ENCODE measurements at regions not wholly inside any gene's neighbourhood (a gene's known extent, or its start where the extent isn't known, plus 50 kb on each side); places are given as distances from the start of the nearest gene placed in this dataset.

GRCh38 chr2:217461674-217462073, 541.1 kb downstream of the TNS1 start:
- Mint-ChIP-seq H3K9me3 (no peaks in the 10 kb centered on the region), H3K27ac (no peak overlapping the region), H3K36me3 (ENCODE audit: low read depth) (no peaks in the 10 kb centered on the region), H3K27me3 (no peaks in the 10 kb centered on the region), H3K4me1 (peaks cover 5% of the 10 kb centered on the region), H3K4me3 (no peak overlapping the region)
- ChIA-PET CTCF (no interaction called here), POLR2A (no interaction called here)
- DNase-seq (no peak), ATAC-seq (ENCODE audit: low read depth) (no peak)
- TF ChIP-seq CTCF (IDR thresholded peaks at IDR 0.05), result no peak
- intact Hi-C loops (cut with micrococcal nuclease), result no loop called here

GRCh38 chr2:217459680-217460405, 543.0 kb downstream of the TNS1 start:
- H3K27me3 Mint-ChIP-seq, result no peaks in the 10 kb centered on the region
- ChIA-PET POLR2A (no interaction called here), CTCF (no interaction called here)
- H3K4me3 Mint-ChIP-seq, result no peak overlapping the region
- no peaks in the 10 kb centered on the region for H3K9me3 Mint-ChIP-seq
- peaks cover 5% of the 10 kb centered on the region for H3K4me1 Mint-ChIP-seq
- no peak overlapping the region for H3K27ac Mint-ChIP-seq
- ATAC-seq (ENCODE audit: low read depth), result no peak
- no peak for TF ChIP-seq CTCF (IDR thresholded peaks at IDR 0.05)
- no peak for DNase-seq
- H3K36me3 Mint-ChIP-seq (ENCODE audit: low read depth), result no peaks in the 10 kb centered on the region
- intact Hi-C loops (cut with micrococcal nuclease), result loop anchor here (5.0 kb wide), 1 partner anchor 623 kb away; no protein-coding TSS in a partner anchor

GRCh38 chr2:217459016-217459415, 543.8 kb downstream of the TNS1 start:
- no peaks in the 10 kb centered on the region for H3K36me3 Mint-ChIP-seq (ENCODE audit: low read depth)
- ChIA-PET CTCF (no interaction called here), POLR2A (no interaction called here)
- no peaks in the 10 kb centered on the region for H3K27me3 Mint-ChIP-seq
- TF ChIP-seq CTCF (IDR thresholded peaks at IDR 0.05), result no peak
- no peak for DNase-seq
- no peak overlapping the region for H3K4me3 Mint-ChIP-seq
- intact Hi-C loops (cut with micrococcal nuclease), result loop anchor here (5.0 kb wide), 1 partner anchor 622 kb away; no protein-coding TSS in a partner anchor
- H3K27ac Mint-ChIP-seq, result no peak overlapping the region
- no peak for ATAC-seq (ENCODE audit: low read depth)
- peaks cover 4% of the 10 kb centered on the region for H3K4me1 Mint-ChIP-seq
- no peaks in the 10 kb centered on the region for H3K9me3 Mint-ChIP-seq

GRCh38 chr2:217456016-217456415, 546.8 kb downstream of the TNS1 start:
- DNase-seq, result no peak
- Mint-ChIP-seq H3K27ac (no peak overlapping the region), H3K27me3 (no peaks in the 10 kb centered on the region), H3K36me3 (ENCODE audit: low read depth) (no peaks in the 10 kb centered on the region), H3K9me3 (no peaks in the 10 kb centered on the region), H3K4me3 (no peak overlapping the region), H3K4me1 (no peaks in the 10 kb centered on the region)
- no peak for ATAC-seq (ENCODE audit: low read depth)
- ChIA-PET CTCF (no interaction called here), POLR2A (no interaction called here)
- intact Hi-C loops (cut with micrococcal nuclease), result loop anchor here (5.0 kb wide), 1 partner anchor 619 kb away; no protein-coding TSS in a partner anchor
- no peak for TF ChIP-seq CTCF (IDR thresholded peaks at IDR 0.05)

- CTCF ChIA-PET, result no interaction called here
- ATAC-seq (ENCODE audit: low read depth) (no peak), DNase-seq (no peak)
- no peaks in the 10 kb centered on the region for H3K27me3 Mint-ChIP-seq
- TF ChIP-seq CTCF (IDR thresholded peaks at IDR 0.05), result no peak
- H3K36me3 Mint-ChIP-seq (ENCODE audit: low read depth), result no peaks in the 10 kb centered on the region
- intact Hi-C loops (cut with micrococcal nuclease), result no loop called here
- H3K4me1 Mint-ChIP-seq, result no peaks in the 10 kb centered on the region
- no peak overlapping the region for H3K4me3 Mint-ChIP-seq
- POLR2A ChIA-PET, result no interaction called here
- H3K9me3 Mint-ChIP-seq, result no peaks in the 10 kb centered on the region
- H3K27ac Mint-ChIP-seq, result no peak overlapping the region
Measured at GRCh38 chr2:217452928-217453327, 549.9 kb downstream of the TNS1 start.

All from activated B cell treated with CpG ODN at 0.5 μM for 24 hours (primary cell).